Cardiac muscle cell (in vitro differentiated cells and primary cell): ENCODE measurements at regions not wholly inside any gene's neighbourhood (a gene's known extent, or its start where the extent isn't known, plus 50 kb on each side); places are given as distances from the start of the nearest gene placed in this dataset.
A peak's percentile ranks its signal among the peaks of the same experiment; 100 is the strongest.

Source experiments
- DNase-seq, 2 donors: peaks; one replicate each; pipeline versions ENCODE4 v3.0.0 to v3.0.0-alpha.2; 2010 to 2017; ENCODE audit warnings: low read depth in 1 of 2, low spot score in 1 of 2
- H3K27ac ChIP-seq: fragments of 200-600 bp; sonication (generic); 2 replicates; pipeline ENCODE4 v1.5.1; 2016
- H3K27me3 ChIP-seq: fragments of 200-600 bp; sonication (generic); 2 replicates; pipeline ENCODE4 v1.6.0; 2016; ENCODE audit warnings: control low read depth
- H3K36me3 ChIP-seq: fragments of 200-600 bp; sonication (generic); 2 replicates; pipeline ENCODE4 v1.5.1; 2016; ENCODE audit warnings: control low read depth
- H3K4me1 ChIP-seq: fragments of 200-600 bp; sonication (generic); 2 replicates; pipeline ENCODE4 v1.8.1; 2017; ENCODE audit warnings: low read depth, mild to moderate bottlenecking, mixed run types
- H3K4me3 ChIP-seq: fragments of 200-600 bp; sonication (generic); 2 replicates; pipeline ENCODE4 v1.5.1; 2016; ENCODE audit warnings: mild to moderate bottlenecking
- H3K9me3 ChIP-seq: fragments of 200-600 bp; sonication (generic); 2 replicates; pipeline ENCODE4 v1.5.1; 2017; ENCODE audit warnings: low read depth, mild to moderate bottlenecking, control low read depth
- TF ChIP-seq, protein P1 (sequence below): IDR thresholded peaks from 2 replicates; pipeline ENCODE4 v1.5.1; 2012; ENCODE audit warnings: low read depth, mild to moderate bottlenecking, low read length

DNA sequence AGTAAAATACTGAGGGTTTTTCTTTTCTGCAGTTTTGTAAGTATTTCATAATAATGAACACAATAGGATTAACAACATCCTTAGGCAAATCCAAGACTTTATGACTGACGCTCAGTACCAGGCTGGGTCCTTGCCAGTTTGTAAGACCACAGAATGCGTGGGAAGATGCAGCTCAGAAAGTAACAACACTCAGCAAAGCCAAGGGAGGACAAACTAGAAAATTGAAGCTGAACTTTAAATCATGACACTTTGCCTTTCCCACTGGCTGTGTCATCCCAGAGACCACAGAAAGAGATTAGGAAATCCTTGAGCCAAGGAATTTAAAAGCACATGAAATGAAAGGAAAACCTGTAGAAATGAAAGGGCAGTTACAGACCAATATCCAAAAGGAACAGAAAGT is 426.3 kb upstream of the CHRM3 start:
- H3K4me3 ChIP-seq: no peak overlapping the region
- no peaks in the 10 kb centered on the region for H3K27me3 ChIP-seq
- no peaks in the 10 kb centered on the region for H3K4me1 ChIP-seq
- H3K27ac ChIP-seq: no peak overlapping the region
- TF ChIP-seq, protein P1, sequence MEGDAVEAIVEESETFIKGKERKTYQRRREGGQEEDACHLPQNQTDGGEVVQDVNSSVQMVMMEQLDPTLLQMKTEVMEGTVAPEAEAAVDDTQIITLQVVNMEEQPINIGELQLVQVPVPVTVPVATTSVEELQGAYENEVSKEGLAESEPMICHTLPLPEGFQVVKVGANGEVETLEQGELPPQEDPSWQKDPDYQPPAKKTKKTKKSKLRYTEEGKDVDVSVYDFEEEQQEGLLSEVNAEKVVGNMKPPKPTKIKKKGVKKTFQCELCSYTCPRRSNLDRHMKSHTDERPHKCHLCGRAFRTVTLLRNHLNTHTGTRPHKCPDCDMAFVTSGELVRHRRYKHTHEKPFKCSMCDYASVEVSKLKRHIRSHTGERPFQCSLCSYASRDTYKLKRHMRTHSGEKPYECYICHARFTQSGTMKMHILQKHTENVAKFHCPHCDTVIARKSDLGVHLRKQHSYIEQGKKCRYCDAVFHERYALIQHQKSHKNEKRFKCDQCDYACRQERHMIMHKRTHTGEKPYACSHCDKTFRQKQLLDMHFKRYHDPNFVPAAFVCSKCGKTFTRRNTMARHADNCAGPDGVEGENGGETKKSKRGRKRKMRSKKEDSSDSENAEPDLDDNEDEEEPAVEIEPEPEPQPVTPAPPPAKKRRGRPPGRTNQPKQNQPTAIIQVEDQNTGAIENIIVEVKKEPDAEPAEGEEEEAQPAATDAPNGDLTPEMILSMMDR: no peak
- H3K9me3 ChIP-seq: no peaks in the 10 kb centered on the region
- no peaks in the 10 kb centered on the region for H3K36me3 ChIP-seq
- peak in 1 of 2 donors; percentile 85 for DNase-seq

DNA sequence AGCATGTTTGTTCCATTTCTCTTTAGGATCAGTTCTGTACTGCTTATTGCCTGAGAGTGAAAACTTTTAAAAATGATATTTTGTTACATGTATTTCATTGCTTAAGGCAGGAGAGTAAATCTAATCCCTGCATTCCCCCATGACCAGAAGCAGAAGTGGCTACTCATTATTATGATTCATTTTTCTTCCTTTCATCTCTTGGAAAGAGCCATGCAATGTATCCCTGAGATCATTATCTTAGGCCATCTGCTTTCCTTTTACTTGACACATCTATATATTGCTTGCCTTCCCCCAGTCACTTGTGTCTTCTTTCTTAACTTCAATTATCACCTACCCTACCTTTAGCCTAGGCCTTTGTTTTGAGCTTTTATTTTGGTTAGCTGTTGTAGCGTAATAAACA is 430.4 kb upstream of the CHRM3 start:
- Histone ChIP-seq H3K9me3 (no peaks in the 10 kb centered on the region), H3K27me3 (no peaks in the 10 kb centered on the region), H3K36me3 (no peaks in the 10 kb centered on the region), H3K4me3 (no peak overlapping the region), H3K27ac (no peak overlapping the region), H3K4me1 (no peaks in the 10 kb centered on the region)
- DNase-seq: no peak
- TF ChIP-seq, protein P1: no peak

DNA sequence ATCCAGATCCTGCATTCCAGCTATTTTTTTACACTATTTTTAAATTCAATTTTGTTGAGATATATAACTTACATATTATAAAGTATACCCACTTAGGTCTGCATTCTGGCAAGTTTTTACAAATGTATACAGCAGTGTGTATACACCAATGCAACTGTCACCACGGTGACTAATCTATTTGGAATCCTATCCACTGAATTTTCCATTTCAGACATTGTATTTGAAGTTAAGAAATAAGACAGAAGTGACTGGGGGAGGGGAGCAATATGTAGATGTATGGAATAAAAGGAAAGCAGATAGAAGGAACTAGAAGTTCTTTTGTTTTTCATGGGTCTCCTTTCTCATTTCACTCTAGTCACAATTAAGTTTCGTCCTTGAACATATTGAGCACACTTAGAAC is 431.5 kb upstream of the CHRM3 start:
- TF ChIP-seq, protein P1: no peak
- H3K27me3 ChIP-seq: no peaks in the 10 kb centered on the region

DNA sequence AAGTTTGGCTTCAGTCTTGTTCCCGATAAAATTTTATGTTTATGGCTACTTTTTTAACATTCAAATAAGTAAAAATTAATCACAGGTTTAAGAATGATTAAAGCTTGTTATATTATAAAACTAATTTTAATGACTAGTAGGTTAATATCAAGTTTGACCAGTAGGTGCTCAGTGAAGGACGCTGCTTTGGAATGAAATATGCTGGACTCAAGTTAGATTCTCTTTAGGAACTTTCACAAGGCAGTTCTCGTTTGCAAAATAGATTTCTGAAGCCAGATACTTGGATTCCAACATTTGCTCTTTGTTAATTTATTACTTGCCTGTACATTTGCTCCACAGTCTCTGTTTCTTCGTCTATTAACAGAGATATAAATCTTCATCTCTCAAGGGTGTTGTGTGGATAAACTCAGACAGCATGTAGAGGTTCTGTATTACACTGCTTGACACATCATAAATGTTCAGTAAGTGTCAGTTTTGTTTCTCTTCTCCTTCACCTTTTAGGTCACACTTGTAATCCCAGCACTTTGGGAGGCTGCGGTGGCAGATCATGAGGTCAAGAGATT is 432.8 kb upstream of the CHRM3 start:
- no peaks in the 10 kb centered on the region for H3K27me3 ChIP-seq
- no peak for DNase-seq
- TF ChIP-seq, protein P1: no peak
- no peak overlapping the region for H3K27ac ChIP-seq
- no peaks in the 10 kb centered on the region for H3K4me1 ChIP-seq
- no peaks in the 10 kb centered on the region for H3K36me3 ChIP-seq
- H3K4me3 ChIP-seq: no peak overlapping the region
- H3K9me3 ChIP-seq: no peaks in the 10 kb centered on the region

More for the DNA sequence above, 431.5 kb upstream of the CHRM3 start:
- Histone ChIP-seq H3K9me3 (no peaks in the 10 kb centered on the region), H3K4me3 (no peak overlapping the region), H3K36me3 (no peaks in the 10 kb centered on the region), H3K4me1 (no peaks in the 10 kb centered on the region), H3K27ac (no peak overlapping the region)
- DNase-seq: peak in 1 of 2 donors; percentile 5

DNA sequence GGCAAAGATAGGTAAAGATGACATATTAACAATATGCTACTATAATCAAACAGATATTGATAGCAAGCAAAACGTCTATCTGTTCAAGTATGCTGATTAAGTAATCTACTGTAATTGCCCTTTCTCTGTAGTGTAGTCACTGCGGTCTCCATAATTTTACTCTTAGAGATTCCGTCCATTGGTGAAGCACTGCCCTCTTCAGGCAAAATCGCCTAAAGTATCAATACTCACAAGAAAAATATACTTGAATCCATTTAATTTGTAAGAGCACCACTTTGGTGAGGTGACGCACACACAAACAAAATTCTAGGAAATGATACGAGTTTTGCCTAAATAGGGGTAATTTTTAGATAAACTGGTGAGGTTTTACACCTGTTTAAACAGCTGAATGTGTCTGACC is 434.6 kb upstream of the CHRM3 start:
- peak; percentile 40 to 48 for DNase-seq
- H3K36me3 ChIP-seq: no peaks in the 10 kb centered on the region
- H3K4me1 ChIP-seq: no peaks in the 10 kb centered on the region
- no peaks in the 10 kb centered on the region for H3K27me3 ChIP-seq
- H3K9me3 ChIP-seq: no peaks in the 10 kb centered on the region
- H3K27ac ChIP-seq: no peak overlapping the region
- H3K4me3 ChIP-seq: no peak overlapping the region
- TF ChIP-seq, protein P1: peak; percentile 26

DNA sequence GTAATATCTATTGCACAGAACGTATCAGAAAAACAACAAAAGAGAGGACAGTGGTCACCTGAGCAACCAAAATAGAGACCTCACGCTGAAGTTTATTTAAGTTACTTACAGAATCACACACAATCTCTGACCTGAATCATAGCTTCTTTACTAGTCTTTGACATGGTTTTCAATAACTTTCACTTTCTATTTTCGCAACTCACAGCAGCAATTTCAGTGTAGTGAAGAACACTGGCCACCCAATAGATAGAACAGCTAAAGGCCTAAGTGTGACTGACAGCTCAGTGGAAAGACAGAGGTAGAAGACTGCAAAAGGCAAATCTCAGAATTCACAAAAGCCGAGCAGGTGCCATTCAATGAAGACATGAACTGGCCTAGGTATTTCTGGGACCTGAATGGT is 435.6 kb upstream of the CHRM3 start:
- TF ChIP-seq, protein P1: no peak
- Histone ChIP-seq H3K4me3 (no peak overlapping the region), H3K27me3 (no peaks in the 10 kb centered on the region), H3K27ac (no peak overlapping the region), H3K9me3 (no peaks in the 10 kb centered on the region), H3K36me3 (no peaks in the 10 kb centered on the region), H3K4me1 (no peaks in the 10 kb centered on the region)
- no peak for DNase-seq
